GM12878 (cell line): ENCODE measurements at regions not wholly inside any gene's neighbourhood (a gene's known extent, or its start where the extent isn't known, plus 50 kb on each side); places are given as distances from the start of the nearest gene placed in this dataset.

ENCODE experiments used
- ATAC-seq: fragments of 200-7000 bp; cut with Tn5 transposase; 3 replicates; pipeline ENCODE4 v1.9.1; 2020; ENCODE audit warnings: mild to moderate bottlenecking, moderate library complexity
- BruUV-seq: library from RNA; stranded (reverse); fragments of 400-500 nt; replicated peaks from 2 replicates; lab custom pipeline; 2021; lab: Mats Ljungman, UMichigan
- CTCF ChIA-PET: fragments of 300-600 bp; sonication (Branson Sonifier 250); formaldehyde crosslinking; extraction: SDS; loops from one replicate; lab custom pipeline; 2021; ENCODE audit warnings: inconsistent platforms; lab: Yijun Ruan, JAX
- POLR2A ChIA-PET: fragments of 350-600 bp; formaldehyde crosslinking; extraction: SDS; loops from one replicate; lab custom pipeline; 2021; ENCODE audit warnings: inconsistent platforms; lab: Charles Lee
- RAD21 ChIA-PET: fragments of 300-600 bp; sonication (Branson Sonifier 250); formaldehyde crosslinking; loops from one replicate; lab custom pipeline; 2023; ENCODE audit warnings: antibody characterized with exemption; ENCODE audit not compliant: unreplicated experiment; lab: Charles Lee
- SMC1A ChIA-PET: fragments of 300-600 bp; sonication (Branson Sonifier 250); formaldehyde crosslinking; loops from one replicate; lab custom pipeline; 2023; ENCODE audit not compliant: unreplicated experiment, uncharacterized antibody; lab: Charles Lee
- DNase-seq: peaks from one replicate; pipeline ENCODE4 v3.0.0-alpha.2; 2011; ENCODE audit warnings: low read depth, low spot score
- FAIRE-seq: peaks from 3 replicates; lab custom pipeline; 2011; peaks lifted over from hg19 to GRCh38; lab: Jason Lieb, UNC
- H2AFZ ChIP-seq: 2 replicates; pipeline ENCODE4 v1.6.0; 2011; ENCODE audit warnings: low read depth, low read length, control low read depth; ENCODE audit not compliant: control insufficient read depth
- H3K27ac ChIP-seq: 2 replicates; pipeline ENCODE4 v1.5.1; 2011; ENCODE audit warnings: control low read depth; ENCODE audit not compliant: control insufficient read depth, insufficient read depth
- H3K27me3 ChIP-seq, 2 experiments: replicated peaks in 1 of 2; 2 replicates each; pipeline versions ENCODE4 v1.6.0 to v1.6.1; 2011; ENCODE audit warnings: low read length in 1 of 2; ENCODE audit not compliant: control insufficient read depth in 2 of 2, insufficient read depth in 2 of 2
- H3K36me3 ChIP-seq, 2 experiments: 2 replicates each; pipeline ENCODE4 v1.5.1; 2011; ENCODE audit warnings: low read length in 1 of 2; ENCODE audit not compliant: control insufficient read depth in 2 of 2, insufficient read depth in 2 of 2
- H3K4me1 ChIP-seq: 2 replicates; pipeline ENCODE4 v1.6.1; 2011; ENCODE audit warnings: mild to moderate bottlenecking, low read length, moderate library complexity, mixed read lengths; ENCODE audit not compliant: control insufficient read depth, insufficient read depth
- H3K4me2 ChIP-seq: 2 replicates; pipeline ENCODE4 v1.6.0; 2011; ENCODE audit warnings: control low read depth; ENCODE audit not compliant: control insufficient read depth, insufficient read depth
- H3K4me3 ChIP-seq: fragments of 200-600 bp; sonication (generic); 2 replicates; pipeline ENCODE4 v1.5.1; 2016
- H3K79me2 ChIP-seq: 2 replicates; pipeline ENCODE4 v1.6.0; 2011; ENCODE audit warnings: low read length; ENCODE audit not compliant: control insufficient read depth, insufficient read depth
- H3K9ac ChIP-seq: 2 replicates; pipeline ENCODE4 v1.8.0; 2011; ENCODE audit warnings: low read length, control low read depth, mixed read lengths; ENCODE audit not compliant: control insufficient read depth, insufficient read depth
- H3K9me3 ChIP-seq: replicated peaks from 3 replicates; pipeline ENCODE4 v1.5.1; 2011; ENCODE audit warnings: mild to moderate bottlenecking, low read length; ENCODE audit not compliant: control insufficient read depth, insufficient read depth
- H4K20me1 ChIP-seq: 2 replicates; pipeline ENCODE4 v1.6.0; 2011; ENCODE audit not compliant: control insufficient read depth, insufficient read depth
- CHD4 ChIP-seq: fragments of 200-600 bp; sonication (generic); IDR thresholded peaks from 2 replicates; pipeline ENCODE4 v1.6.1; 2016; ENCODE audit warnings: mild to moderate bottlenecking
- ESRRA ChIP-seq: IDR thresholded peaks from 2 replicates; pipeline ENCODE4 v1.6.1; 2012; ENCODE audit warnings: mild to moderate bottlenecking, low read length, improper control_type of control experiment
- FOXK2 ChIP-seq: fragments of 450-650 bp; IDR thresholded peaks from 2 replicates; pipeline ENCODE4 v1.6.1; 2017; ENCODE audit warnings: mild to moderate bottlenecking, moderate library complexity
- FOXM1 ChIP-seq: IDR thresholded peaks from 2 replicates; pipeline ENCODE4 v1.6.1; 2012; ENCODE audit warnings: low read depth, mild to moderate bottlenecking, inconsistent platforms, low read length, moderate library complexity
- HDAC6 ChIP-seq: fragments of 200-600 bp; sonication (generic); IDR thresholded peaks from one replicate; pipeline ENCODE4 v1.8.0; 2017; ENCODE audit warnings: antibody characterized with exemption; ENCODE audit not compliant: unreplicated experiment
- HDGF ChIP-seq: fragments of 450-650 bp; IDR thresholded peaks from 2 replicates; pipeline ENCODE4 v1.6.1; 2016; ENCODE audit warnings: antibody characterized with exemption
- NFXL1 ChIP-seq: fragments of 450-650 bp; IDR thresholded peaks from 2 replicates; pipeline ENCODE4 v1.6.1; 2017; ENCODE audit warnings: antibody characterized with exemption, mild to moderate bottlenecking, borderline replicate concordance
- NFYA ChIP-seq: IDR thresholded peaks from 2 replicates; pipeline ENCODE4 v1.6.1; 2011; ENCODE audit warnings: low read depth, mild to moderate bottlenecking, low read length, improper control_type of control experiment, borderline replicate concordance
- POU2F2 ChIP-seq: IDR thresholded peaks from 3 replicates; pipeline ENCODE4 v1.6.1; 2011; ENCODE audit warnings: low read depth, mild to moderate bottlenecking, low read length, borderline replicate concordance
- RAD21 ChIP-seq: IDR thresholded peaks from 2 replicates; pipeline ENCODE4 v1.6.1; 2011; ENCODE audit warnings: mild to moderate bottlenecking, low read depth, low read length, moderate library complexity; ENCODE audit not compliant: insufficient read depth
- RBBP5 ChIP-seq: fragments of 200-600 bp; sonication (generic); conservative IDR thresholded peaks from 2 replicates; pipeline ENCODE4 v1.6.1; 2016
- SP1 ChIP-seq: IDR thresholded peaks from one replicate; pipeline ENCODE4 v1.6.1; 2011; ENCODE audit warnings: low read depth, low read length
- SREBF1 ChIP-seq: IDR thresholded peaks from 2 replicates; pipeline ENCODE4 v1.6.1; 2012; ENCODE audit warnings: mild to moderate bottlenecking, low read length
- SREBF2 ChIP-seq: IDR thresholded peaks from 2 replicates; pipeline ENCODE4 v1.6.1; 2012; ENCODE audit warnings: mild to moderate bottlenecking, low read length
- STAT1 ChIP-seq: fragments of 450-650 bp; conservative IDR thresholded peaks from 2 replicates; pipeline ENCODE4 v1.6.1; 2014; ENCODE audit warnings: antibody characterized with exemption, mild to moderate bottlenecking
- WGBS: methylation state at CpG from one replicate; pipeline ENCODE4 v1.1.6; 2016; ENCODE audit warnings: low lambda C conversion rate; ENCODE audit not compliant: insufficient replicate concordance, insufficient coverage; ENCODE audit errors: missing lambda C conversion rate; 5-methylcytosine and 5-hydroxymethylcytosine counted together
- in situ Hi-C: fragments of 300-500 bp; cut with MboI; formaldehyde crosslinking; loops from 9 replicates; pipeline ENCODE4 v1.14.3; 2018; ENCODE audit warnings: mixed read lengths
- intact Hi-C: fragments of 100-400 bp; cut with micrococcal nuclease; formaldehyde crosslinking; loops from one replicate; pipeline ENCODE4 v1.14.2; 2022; ENCODE audit not compliant: unreplicated experiment
- TF ChIP-seq, protein P1 (sequence below): IDR thresholded peaks from 2 replicates; pipeline ENCODE4 v1.6.1; 2012; ENCODE audit warnings: mild to moderate bottlenecking, low read depth, low read length
- TF ChIP-seq, protein P2 (sequence below): IDR thresholded peaks from 2 replicates; pipeline ENCODE4 v1.6.1; 2011; ENCODE audit warnings: borderline replicate concordance, low read depth, mild to moderate bottlenecking, moderate library complexity, mixed read lengths, low read length; ENCODE audit not compliant: insufficient read depth; ENCODE audit errors: extremely low read length
- TF ChIP-seq, protein P3 (sequence below): fragments of 450-650 bp; IDR thresholded peaks from 2 replicates; pipeline ENCODE4 v1.6.1; 2017; ENCODE audit warnings: mild to moderate bottlenecking
- TF ChIP-seq, protein P4 (sequence below): IDR thresholded peaks from 2 replicates; pipeline ENCODE4 v1.6.1; 2011; ENCODE audit warnings: borderline replicate concordance, low read depth, mild to moderate bottlenecking, moderate library complexity, low read length; ENCODE audit not compliant: insufficient read depth, poor library complexity, severe bottlenecking

DNA sequence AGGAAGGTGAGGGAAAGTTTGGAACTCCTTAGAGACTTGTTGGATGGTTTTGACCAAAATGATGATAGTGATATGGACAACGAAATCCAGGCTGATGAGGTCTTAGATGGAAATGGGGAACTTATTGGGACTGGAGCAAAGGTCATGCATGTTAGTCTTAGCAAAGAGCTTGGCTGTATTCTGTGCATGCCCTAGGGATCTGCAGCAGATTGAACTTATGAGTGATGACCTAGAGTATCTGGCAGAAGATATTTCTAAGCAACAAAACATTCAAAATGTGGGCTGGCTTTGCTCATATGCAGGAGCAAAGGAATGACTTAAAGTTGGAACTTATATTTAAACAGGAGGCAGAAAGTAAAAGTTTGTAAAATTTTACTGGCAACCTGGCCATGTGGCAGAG is 489.3 kb upstream of the DIPK2B start:
- Histone ChIP-seq H4K20me1 (no peaks in the 10 kb centered on the region), H3K79me2 (no peaks in the 10 kb centered on the region), H3K27me3 (no peaks in the 10 kb centered on the region), H3K36me3 (no peaks in the 10 kb centered on the region), H3K4me1 (no peaks in the 10 kb centered on the region), H3K9me3 (no peaks in the 10 kb centered on the region), H3K27ac (no peak overlapping the region), H3K4me3 (no peak overlapping the region), H2AFZ (no peak overlapping the region), H3K4me2 (no peak overlapping the region), H3K9ac (no peak overlapping the region)
- in situ Hi-C loops (no loop called here), intact Hi-C loops (no loop called here)
- SMC1A ChIA-PET, result no interaction called here
- POLR2A ChIA-PET, result no interaction called here
- BruUV-seq, result no TSS peak
- no peak for ATAC-seq
- CTCF ChIA-PET, result no interaction called here
- DNase-seq, result no peak
- no peak for FAIRE-seq
- RAD21 ChIA-PET, result no interaction called here
- WGBS, result 0% methylated on average over 1 of the region's 1 CpG
- TF ChIP-seq, protein P1, sequence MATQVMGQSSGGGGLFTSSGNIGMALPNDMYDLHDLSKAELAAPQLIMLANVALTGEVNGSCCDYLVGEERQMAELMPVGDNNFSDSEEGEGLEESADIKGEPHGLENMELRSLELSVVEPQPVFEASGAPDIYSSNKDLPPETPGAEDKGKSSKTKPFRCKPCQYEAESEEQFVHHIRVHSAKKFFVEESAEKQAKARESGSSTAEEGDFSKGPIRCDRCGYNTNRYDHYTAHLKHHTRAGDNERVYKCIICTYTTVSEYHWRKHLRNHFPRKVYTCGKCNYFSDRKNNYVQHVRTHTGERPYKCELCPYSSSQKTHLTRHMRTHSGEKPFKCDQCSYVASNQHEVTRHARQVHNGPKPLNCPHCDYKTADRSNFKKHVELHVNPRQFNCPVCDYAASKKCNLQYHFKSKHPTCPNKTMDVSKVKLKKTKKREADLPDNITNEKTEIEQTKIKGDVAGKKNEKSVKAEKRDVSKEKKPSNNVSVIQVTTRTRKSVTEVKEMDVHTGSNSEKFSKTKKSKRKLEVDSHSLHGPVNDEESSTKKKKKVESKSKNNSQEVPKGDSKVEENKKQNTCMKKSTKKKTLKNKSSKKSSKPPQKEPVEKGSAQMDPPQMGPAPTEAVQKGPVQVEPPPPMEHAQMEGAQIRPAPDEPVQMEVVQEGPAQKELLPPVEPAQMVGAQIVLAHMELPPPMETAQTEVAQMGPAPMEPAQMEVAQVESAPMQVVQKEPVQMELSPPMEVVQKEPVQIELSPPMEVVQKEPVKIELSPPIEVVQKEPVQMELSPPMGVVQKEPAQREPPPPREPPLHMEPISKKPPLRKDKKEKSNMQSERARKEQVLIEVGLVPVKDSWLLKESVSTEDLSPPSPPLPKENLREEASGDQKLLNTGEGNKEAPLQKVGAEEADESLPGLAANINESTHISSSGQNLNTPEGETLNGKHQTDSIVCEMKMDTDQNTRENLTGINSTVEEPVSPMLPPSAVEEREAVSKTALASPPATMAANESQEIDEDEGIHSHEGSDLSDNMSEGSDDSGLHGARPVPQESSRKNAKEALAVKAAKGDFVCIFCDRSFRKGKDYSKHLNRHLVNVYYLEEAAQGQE, result no peak
- no peak for TF ChIP-seq SREBF2
- TF ChIP-seq POU2F2, result no peak
- TF ChIP-seq FOXK2, result no peak
- no peak for TF ChIP-seq RBBP5
- TF ChIP-seq, protein P2, sequence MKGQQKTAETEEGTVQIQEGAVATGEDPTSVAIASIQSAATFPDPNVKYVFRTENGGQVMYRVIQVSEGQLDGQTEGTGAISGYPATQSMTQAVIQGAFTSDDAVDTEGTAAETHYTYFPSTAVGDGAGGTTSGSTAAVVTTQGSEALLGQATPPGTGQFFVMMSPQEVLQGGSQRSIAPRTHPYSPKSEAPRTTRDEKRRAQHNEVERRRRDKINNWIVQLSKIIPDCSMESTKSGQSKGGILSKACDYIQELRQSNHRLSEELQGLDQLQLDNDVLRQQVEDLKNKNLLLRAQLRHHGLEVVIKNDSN, result no peak
- no peak for TF ChIP-seq CHD4
- TF ChIP-seq SP1, result no peak
- TF ChIP-seq, protein P3, sequence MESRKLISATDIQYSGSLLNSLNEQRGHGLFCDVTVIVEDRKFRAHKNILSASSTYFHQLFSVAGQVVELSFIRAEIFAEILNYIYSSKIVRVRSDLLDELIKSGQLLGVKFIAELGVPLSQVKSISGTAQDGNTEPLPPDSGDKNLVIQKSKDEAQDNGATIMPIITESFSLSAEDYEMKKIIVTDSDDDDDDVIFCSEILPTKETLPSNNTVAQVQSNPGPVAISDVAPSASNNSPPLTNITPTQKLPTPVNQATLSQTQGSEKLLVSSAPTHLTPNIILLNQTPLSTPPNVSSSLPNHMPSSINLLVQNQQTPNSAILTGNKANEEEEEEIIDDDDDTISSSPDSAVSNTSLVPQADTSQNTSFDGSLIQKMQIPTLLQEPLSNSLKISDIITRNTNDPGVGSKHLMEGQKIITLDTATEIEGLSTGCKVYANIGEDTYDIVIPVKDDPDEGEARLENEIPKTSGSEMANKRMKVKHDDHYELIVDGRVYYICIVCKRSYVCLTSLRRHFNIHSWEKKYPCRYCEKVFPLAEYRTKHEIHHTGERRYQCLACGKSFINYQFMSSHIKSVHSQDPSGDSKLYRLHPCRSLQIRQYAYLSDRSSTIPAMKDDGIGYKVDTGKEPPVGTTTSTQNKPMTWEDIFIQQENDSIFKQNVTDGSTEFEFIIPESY, result no peak
- no peak for TF ChIP-seq NFYA
- TF ChIP-seq HDAC6, result no peak
- no peak for TF ChIP-seq ESRRA
- TF ChIP-seq HDGF, result no peak
- no peak for TF ChIP-seq FOXM1
- TF ChIP-seq RAD21, result no peak
- no peak for TF ChIP-seq NFXL1
- TF ChIP-seq SREBF1, result no peak
- TF ChIP-seq, protein P4, sequence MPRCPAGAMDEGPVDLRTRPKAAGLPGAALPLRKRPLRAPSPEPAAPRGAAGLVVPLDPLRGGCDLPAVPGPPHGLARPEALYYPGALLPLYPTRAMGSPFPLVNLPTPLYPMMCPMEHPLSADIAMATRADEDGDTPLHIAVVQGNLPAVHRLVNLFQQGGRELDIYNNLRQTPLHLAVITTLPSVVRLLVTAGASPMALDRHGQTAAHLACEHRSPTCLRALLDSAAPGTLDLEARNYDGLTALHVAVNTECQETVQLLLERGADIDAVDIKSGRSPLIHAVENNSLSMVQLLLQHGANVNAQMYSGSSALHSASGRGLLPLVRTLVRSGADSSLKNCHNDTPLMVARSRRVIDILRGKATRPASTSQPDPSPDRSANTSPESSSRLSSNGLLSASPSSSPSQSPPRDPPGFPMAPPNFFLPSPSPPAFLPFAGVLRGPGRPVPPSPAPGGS, result no peak
- no peak for TF ChIP-seq STAT1
